Nucleus accumbens (tissue), 56 donors: ENCODE measurements at regions not wholly inside any gene's neighbourhood (a gene's known extent, or its start where the extent isn't known, plus 50 kb on each side); places are given as distances from the start of the nearest gene placed in this dataset.

Source experiments
- DNase-seq, 56 donors: peaks; one replicate each; lab custom pipeline; 2025; lab: John Stamatoyannopoulos, UW

DNA sequence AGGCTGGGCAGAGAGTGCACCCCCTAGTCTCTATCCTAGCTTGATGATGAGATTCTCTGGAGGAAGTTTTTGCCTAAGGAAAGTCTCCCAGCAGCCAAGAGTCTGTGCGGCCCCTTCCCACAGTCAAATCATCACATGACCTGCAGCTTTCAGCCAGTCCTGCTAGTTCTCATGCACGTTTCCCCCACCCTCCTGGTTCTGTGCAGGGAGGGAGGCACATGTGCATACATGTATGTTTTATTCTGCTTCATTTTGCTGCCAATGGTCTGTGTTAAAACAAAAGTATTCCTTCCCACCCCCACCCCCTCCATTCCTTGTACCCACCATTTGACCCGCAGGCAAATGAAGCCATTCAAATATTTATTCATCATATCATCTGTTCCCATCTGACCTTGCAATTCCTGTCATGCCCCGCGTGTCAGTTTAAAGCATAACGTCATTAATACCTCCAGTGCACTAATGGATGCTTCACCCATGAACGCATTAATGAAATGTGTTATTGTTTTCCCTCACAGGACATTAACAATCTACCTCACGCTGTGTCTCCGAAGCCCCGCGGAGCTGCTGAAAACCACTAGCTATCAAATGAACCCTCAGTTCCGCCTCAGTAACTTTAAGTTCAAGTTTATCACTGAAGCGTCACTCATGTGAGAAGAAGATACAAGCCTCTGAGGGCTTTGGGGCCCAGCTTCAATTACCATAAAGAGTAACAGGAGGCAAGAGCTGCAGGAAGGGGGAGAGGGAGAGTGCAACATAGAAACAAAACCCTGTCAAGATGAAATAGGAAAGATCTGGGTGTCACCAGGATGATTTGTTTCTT is 139.6 kb downstream of the RASEF start:
- no peak for DNase-seq

GRCh38 chr9:82923912-82924605 is 138.9 kb downstream of the RASEF start:
- DNase-seq = no peak
